Gastroesophageal sphincter (tissue), 3 donors: ENCODE measurements at regions not wholly inside any gene's neighbourhood (a gene's known extent, or its start where the extent isn't known, plus 50 kb on each side); places are given as distances from the start of the nearest gene placed in this dataset.

Experiments
- CTCF ChIP-seq, 4 experiments: fragments of 200-600 bp in 2 of 4; fragments of 450-650 bp in 2 of 4; sonication (generic) in 1 of 4; IDR thresholded peaks; one replicate each; pipeline ENCODE4 v1.5.1; 2017 to 2019; ENCODE audit warnings: antibody characterized with exemption in 4 of 4, mild to moderate bottlenecking in 2 of 4, moderate library complexity in 2 of 4
- POLR2A ChIP-seq, 2 donors: fragments of 450-650 bp; IDR thresholded peaks; one replicate each; pipeline ENCODE4 v1.6.1; 2017; ENCODE audit warnings: antibody characterized with exemption in 2 of 2, mild to moderate bottlenecking in 2 of 2, moderate library complexity in 1 of 2
- POLR2AphosphoS5 ChIP-seq: sonication (generic); formaldehyde crosslinking; IDR thresholded peaks from one replicate; pipeline ENCODE4 v1.6.1; 2017; ENCODE audit warnings: antibody characterized with exemption

- TF ChIP-seq CTCF (IDR thresholded peaks at IDR 0.05) (no peak), POLR2A (IDR thresholded peaks at IDR 0.05) (no peak), POLR2AphosphoS5 (no peak)
Observed at GRCh38 chr9:73595036-73595545, 443.4 kb downstream of the ANXA1 start.
